CD8-positive, alpha-beta memory T cell (primary cell): ENCODE measurements at regions not wholly inside any gene's neighbourhood (a gene's known extent, or its start where the extent isn't known, plus 50 kb on each side); places are given as distances from the start of the nearest gene placed in this dataset.

ENCODE experiments used
- CTCF ChIA-PET: fragments of 350-600 bp; sonication (Branson Sonifier 250); formaldehyde crosslinking; loops from one replicate; lab custom pipeline; 2021; ENCODE audit warnings: antibody characterized with exemption; lab: Charles Lee
- POLR2A ChIA-PET: fragments of 350-600 bp; sonication (Branson Sonifier 250); formaldehyde crosslinking; loops from one replicate; lab custom pipeline; 2021; ENCODE audit warnings: antibody characterized with exemption; lab: Charles Lee
- DNase-seq, 5 donors: peaks; one replicate each; pipeline versions ENCODE4 v3.0.0 to v3.0.0-alpha.2; 2020 to 2022; ENCODE audit warnings: mixed read lengths in 1 of 5
- H3K27ac ChIP-seq: one replicate; pipeline ENCODE4 v1.7.0; 2013; ENCODE audit warnings: low read depth, mild to moderate bottlenecking, low read length, moderate library complexity
- H3K27me3 ChIP-seq: 2 replicates; pipeline ENCODE4 v1.7.0; 2013; ENCODE audit warnings: low read length, mild to moderate bottlenecking; ENCODE audit not compliant: insufficient read depth, poor library complexity, severe bottlenecking
- H3K36me3 ChIP-seq: 2 replicates; pipeline ENCODE4 v1.7.0; 2013; ENCODE audit warnings: mild to moderate bottlenecking, low read length, moderate library complexity; ENCODE audit not compliant: insufficient read depth
- H3K4me1 ChIP-seq: 2 replicates; pipeline ENCODE4 v1.7.0; 2013; ENCODE audit warnings: mild to moderate bottlenecking, low read length, moderate library complexity; ENCODE audit not compliant: insufficient read depth
- H3K4me3 ChIP-seq: 2 replicates; pipeline ENCODE4 v1.7.0; 2013; ENCODE audit warnings: mild to moderate bottlenecking, low read length
- H3K9me3 ChIP-seq: 2 replicates; pipeline ENCODE4 v1.7.0; 2013; ENCODE audit warnings: mild to moderate bottlenecking, low read length
- H3K27ac Mint-ChIP-seq, 8 donors: one replicate each; pipeline ENCODE4 v1.8.0; 2020 to 2021; ENCODE audit warnings: mixed read lengths in 8 of 8, mild to moderate bottlenecking in 6 of 8, inconsistent platforms in 3 of 8, moderate library complexity in 3 of 8
- H3K27me3 Mint-ChIP-seq, 2 donors: one replicate each; pipeline ENCODE4 v1.8.0; 2020 to 2021; ENCODE audit warnings: mixed read lengths in 2 of 2, mild to moderate bottlenecking in 1 of 2, moderate library complexity in 1 of 2
- H3K36me3 Mint-ChIP-seq, 3 donors: one replicate each; pipeline ENCODE4 v1.8.0; 2020 to 2021; ENCODE audit warnings: mixed read lengths in 3 of 3, inconsistent platforms in 1 of 3, mild to moderate bottlenecking in 1 of 3
- H3K4me1 Mint-ChIP-seq, 3 donors: one replicate each; pipeline ENCODE4 v1.8.0; 2020 to 2021; ENCODE audit warnings: mixed read lengths in 3 of 3, inconsistent platforms in 1 of 3, mild to moderate bottlenecking in 1 of 3
- H3K4me3 Mint-ChIP-seq, 7 donors: one replicate each; pipeline ENCODE4 v1.8.0; 2020 to 2021; ENCODE audit warnings: mixed read lengths in 7 of 7, mild to moderate bottlenecking in 6 of 7, moderate library complexity in 4 of 7, inconsistent platforms in 2 of 7
- H3K9me3 Mint-ChIP-seq, 5 donors: one replicate each; pipeline ENCODE4 v1.8.0; 2020 to 2022; ENCODE audit warnings: mixed read lengths in 5 of 5, mild to moderate bottlenecking in 3 of 5, moderate library complexity in 2 of 5, inconsistent platforms in 1 of 5

DNA sequence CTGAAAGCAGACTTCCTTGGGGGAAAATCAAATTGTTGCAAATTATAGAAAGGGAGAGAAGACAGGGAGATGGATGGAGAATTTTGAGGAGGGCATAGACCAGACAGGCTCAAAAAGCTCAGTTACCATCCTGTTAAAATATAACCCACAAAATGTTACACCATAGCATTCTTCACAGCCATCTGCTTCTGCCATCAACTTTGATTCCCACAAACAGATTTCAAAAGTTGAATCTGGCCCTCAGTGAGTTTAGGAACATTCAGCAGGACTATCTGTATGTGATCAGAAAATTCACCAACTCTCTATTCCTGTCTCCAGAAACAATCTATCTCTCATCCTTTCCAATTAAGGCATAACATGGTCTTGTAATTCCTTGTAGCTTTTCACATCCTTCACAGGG lies 159.8 kb upstream of the CCDC68 start:
- Histone ChIP-seq H3K4me1 (no peaks in the 10 kb centered on the region), H3K36me3 (no peaks in the 10 kb centered on the region), H3K27ac (no peak overlapping the region), H3K4me3 (no peak overlapping the region), H3K27me3 (no peaks in the 10 kb centered on the region), H3K9me3 (no peaks in the 10 kb centered on the region)
- DNase-seq = no peak
- Mint-ChIP-seq H3K4me3 (no peak overlapping the region), H3K36me3 (no peaks in the 10 kb centered on the region), H3K27ac (no peak overlapping the region), H3K4me1 (no peaks in the 10 kb centered on the region), H3K27me3 (peaks cover 0 to 2% of the 10 kb centered on the region in 2 donors), H3K9me3 (peaks cover 0 to 5% (median 0%) of the 10 kb centered on the region in 5 donors)
- POLR2A ChIA-PET = no interaction called here
- CTCF ChIA-PET = no interaction called here

DNA sequence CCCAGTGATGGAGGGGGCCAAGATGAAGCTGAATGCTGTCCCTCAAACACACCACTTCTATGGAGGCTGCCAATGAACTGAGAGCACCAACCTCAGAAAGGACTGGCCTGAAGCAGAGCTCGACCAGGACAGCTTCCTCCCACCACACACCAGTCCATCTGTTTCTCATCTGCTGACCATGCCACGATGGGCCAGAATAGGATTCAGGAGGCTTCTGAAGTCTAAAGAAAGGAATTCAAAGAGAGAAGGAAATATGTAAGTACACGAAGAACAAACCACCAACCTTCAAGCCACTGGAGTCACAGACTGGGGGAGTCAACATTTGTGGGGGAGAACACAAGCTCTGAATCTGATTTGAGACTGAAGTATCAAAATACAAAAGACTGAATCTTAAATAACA lies 157.6 kb upstream of the CCDC68 start:
- no peak overlapping the region for H3K27ac ChIP-seq
- no peak for DNase-seq
- ChIA-PET CTCF (no interaction called here), POLR2A (no interaction called here)
- no peaks in the 10 kb centered on the region for H3K36me3 Mint-ChIP-seq
- H3K27me3 ChIP-seq = no peaks in the 10 kb centered on the region
- no peaks in the 10 kb centered on the region for H3K9me3 ChIP-seq
- no peak overlapping the region for H3K4me3 ChIP-seq
- H3K4me1 Mint-ChIP-seq = no peaks in the 10 kb centered on the region
- H3K36me3 ChIP-seq = no peaks in the 10 kb centered on the region
- H3K27ac Mint-ChIP-seq = no peak overlapping the region
- H3K27me3 Mint-ChIP-seq = peaks cover 0 to 2% of the 10 kb centered on the region in 2 donors
- peaks cover 0 to 5% (median 0%) of the 10 kb centered on the region in 5 donors for H3K9me3 Mint-ChIP-seq
- no peak overlapping the region for H3K4me3 Mint-ChIP-seq
- H3K4me1 ChIP-seq = no peaks in the 10 kb centered on the region

DNA sequence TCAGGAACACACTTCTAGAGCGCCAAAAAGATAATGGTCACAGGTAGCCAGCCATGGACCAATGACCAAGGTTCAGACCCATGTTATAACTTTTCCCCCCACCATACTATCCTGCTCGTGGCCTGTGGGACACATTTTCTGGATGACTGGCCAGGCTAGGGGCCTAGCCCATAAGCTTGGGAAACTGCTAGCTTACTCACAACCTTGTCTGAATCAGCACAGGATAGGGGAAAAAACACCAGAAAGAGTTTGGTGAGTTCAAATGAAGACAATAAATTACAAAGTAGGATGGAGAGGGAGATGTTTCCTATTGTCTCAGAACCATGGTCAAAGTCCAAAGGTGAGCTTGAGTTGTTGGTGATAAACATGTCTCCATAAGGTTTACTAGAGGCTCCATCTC lies 156.3 kb upstream of the CCDC68 start:
- Mint-ChIP-seq H3K9me3 (peaks cover 0 to 5% (median 0%) of the 10 kb centered on the region in 5 donors), H3K27me3 (peaks cover 0 to 2% of the 10 kb centered on the region in 2 donors), H3K4me1 (no peaks in the 10 kb centered on the region), H3K36me3 (no peaks in the 10 kb centered on the region), H3K27ac (no peak overlapping the region), H3K4me3 (no peak overlapping the region)
- Histone ChIP-seq H3K27ac (no peak overlapping the region), H3K9me3 (no peaks in the 10 kb centered on the region), H3K36me3 (no peaks in the 10 kb centered on the region), H3K27me3 (no peaks in the 10 kb centered on the region), H3K4me3 (no peak overlapping the region), H3K4me1 (no peaks in the 10 kb centered on the region)
- ChIA-PET POLR2A (no interaction called here), CTCF (no interaction called here)
- DNase-seq = no peak

DNA sequence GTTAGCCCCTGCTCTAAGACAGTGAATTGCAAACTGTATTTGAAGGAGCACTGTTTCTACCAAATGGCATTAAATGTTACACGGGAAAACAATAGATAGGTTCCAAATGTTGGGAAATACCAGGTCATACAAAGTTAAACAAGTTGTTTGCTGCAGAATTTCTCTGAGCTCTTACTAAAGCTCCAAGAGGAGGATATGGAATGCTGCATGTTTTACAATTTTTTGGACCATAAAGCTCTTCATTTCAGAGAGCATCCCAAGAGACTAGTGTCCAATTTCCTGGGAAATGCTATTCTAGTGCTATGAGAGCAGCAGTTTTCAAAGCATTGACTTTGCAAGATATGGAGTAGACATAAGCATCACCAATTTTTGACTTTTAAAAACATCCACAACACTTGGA lies 155.6 kb upstream of the CCDC68 start:
- Histone ChIP-seq H3K27me3 (no peaks in the 10 kb centered on the region), H3K9me3 (no peaks in the 10 kb centered on the region), H3K4me1 (no peaks in the 10 kb centered on the region), H3K27ac (no peak overlapping the region), H3K36me3 (no peaks in the 10 kb centered on the region), H3K4me3 (no peak overlapping the region)
- no peak overlapping the region for H3K27ac Mint-ChIP-seq
- H3K36me3 Mint-ChIP-seq = no peaks in the 10 kb centered on the region
- DNase-seq = no peak
- peaks cover 0 to 5% (median 0%) of the 10 kb centered on the region in 5 donors for H3K9me3 Mint-ChIP-seq
- no peaks in the 10 kb centered on the region for H3K4me1 Mint-ChIP-seq
- H3K4me3 Mint-ChIP-seq = no peak overlapping the region
- CTCF ChIA-PET = no interaction called here
- peaks cover 0 to 2% of the 10 kb centered on the region in 2 donors for H3K27me3 Mint-ChIP-seq
- POLR2A ChIA-PET = no interaction called here

DNA sequence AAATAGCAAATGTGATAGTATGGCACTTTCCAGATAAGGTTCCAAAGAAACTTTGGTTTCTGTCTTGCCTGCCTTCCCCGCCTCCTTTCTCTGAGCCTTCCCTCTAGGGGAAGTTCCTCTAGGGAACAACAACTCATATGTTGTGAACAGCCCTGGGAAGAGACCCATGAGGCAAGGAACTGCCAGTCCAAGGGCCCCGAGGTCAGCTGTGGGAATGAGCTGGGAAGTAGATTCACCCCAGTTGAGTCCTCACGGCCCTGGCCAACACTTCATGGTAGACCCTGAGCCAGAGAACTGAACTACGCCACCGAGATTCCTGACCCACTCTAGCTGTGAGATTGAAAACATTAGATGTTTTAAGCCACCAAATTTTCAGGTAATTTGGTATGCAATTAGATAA lies 154.5 kb upstream of the CCDC68 start:
- Mint-ChIP-seq H3K27ac (no peak overlapping the region), H3K4me3 (no peak overlapping the region), H3K27me3 (no peaks in the 10 kb centered on the region), H3K9me3 (peaks cover 0 to 2% (median 0%) of the 10 kb centered on the region in 5 donors), H3K36me3 (no peaks in the 10 kb centered on the region), H3K4me1 (no peaks in the 10 kb centered on the region)
- no peaks in the 10 kb centered on the region for H3K36me3 ChIP-seq
- H3K4me3 ChIP-seq = no peak overlapping the region
- no peak for DNase-seq
- CTCF ChIA-PET = no interaction called here
- H3K27ac ChIP-seq = no peak overlapping the region
- H3K27me3 ChIP-seq = no peaks in the 10 kb centered on the region
- POLR2A ChIA-PET = no interaction called here
- no peaks in the 10 kb centered on the region for H3K4me1 ChIP-seq
- no peaks in the 10 kb centered on the region for H3K9me3 ChIP-seq

DNA sequence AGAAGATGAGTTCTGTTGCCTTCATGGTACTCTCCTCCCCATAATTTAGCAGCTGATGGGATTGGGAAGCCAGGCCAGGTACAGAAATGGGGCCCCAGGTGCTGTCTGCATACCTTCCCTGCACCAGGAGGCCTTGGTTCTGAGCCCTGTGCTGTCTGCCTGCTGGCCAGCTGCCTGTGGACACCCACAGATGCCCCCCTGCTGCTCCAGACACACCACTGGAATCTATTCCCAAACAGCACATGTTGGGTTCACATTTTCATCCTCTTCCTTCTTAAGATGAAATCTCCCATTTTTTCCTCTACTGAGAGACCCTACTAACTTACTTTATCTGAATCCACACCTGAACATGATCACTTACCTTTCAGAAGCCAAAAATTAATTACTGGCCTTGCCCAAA lies 152.0 kb upstream of the CCDC68 start:
- Histone ChIP-seq H3K4me1 (no peaks in the 10 kb centered on the region), H3K27me3 (no peaks in the 10 kb centered on the region), H3K4me3 (no peak overlapping the region), H3K9me3 (no peaks in the 10 kb centered on the region), H3K27ac (no peak overlapping the region), H3K36me3 (no peaks in the 10 kb centered on the region)
- H3K9me3 Mint-ChIP-seq = peaks cover 0 to 6% (median 0%) of the 10 kb centered on the region in 5 donors
- no peaks in the 10 kb centered on the region for H3K27me3 Mint-ChIP-seq
- H3K36me3 Mint-ChIP-seq = no peaks in the 10 kb centered on the region
- ChIA-PET CTCF (no interaction called here), POLR2A (no interaction called here)
- no peaks in the 10 kb centered on the region for H3K4me1 Mint-ChIP-seq
- H3K27ac Mint-ChIP-seq = no peak overlapping the region
- H3K4me3 Mint-ChIP-seq = no peak overlapping the region
- no peak for DNase-seq

DNA sequence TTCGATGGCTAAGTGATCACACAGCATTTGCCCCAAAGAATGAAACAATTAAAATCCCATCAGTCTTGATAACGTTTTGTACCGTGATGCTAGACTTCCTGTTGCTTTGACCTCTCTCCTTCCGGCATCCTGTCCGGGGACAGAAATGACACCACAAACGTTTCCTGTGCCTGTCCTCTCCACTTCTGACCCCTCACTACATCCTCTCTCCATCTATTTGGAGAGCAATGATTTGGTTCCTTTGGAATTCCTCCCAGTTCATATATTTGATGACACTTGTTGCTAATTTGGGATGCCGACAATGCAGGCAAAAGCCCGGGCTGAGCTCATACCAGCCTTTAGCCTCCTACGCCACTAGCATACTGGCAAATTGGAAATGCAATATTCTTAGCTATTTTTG lies 151.2 kb upstream of the CCDC68 start:
- H3K4me1 Mint-ChIP-seq = no peaks in the 10 kb centered on the region
- no peaks in the 10 kb centered on the region for H3K36me3 ChIP-seq
- H3K9me3 ChIP-seq = no peaks in the 10 kb centered on the region
- no peaks in the 10 kb centered on the region for H3K36me3 Mint-ChIP-seq
- H3K4me3 ChIP-seq = no peak overlapping the region
- no peak overlapping the region for H3K27ac ChIP-seq
- no peak overlapping the region for H3K4me3 Mint-ChIP-seq
- H3K27me3 Mint-ChIP-seq = no peaks in the 10 kb centered on the region
- ChIA-PET CTCF (no interaction called here), POLR2A (no interaction called here)
- no peaks in the 10 kb centered on the region for H3K27me3 ChIP-seq
- no peak for DNase-seq
- no peaks in the 10 kb centered on the region for H3K4me1 ChIP-seq
- no peak overlapping the region for H3K27ac Mint-ChIP-seq
- H3K9me3 Mint-ChIP-seq = peaks cover 0 to 6% (median 0%) of the 10 kb centered on the region in 5 donors

DNA sequence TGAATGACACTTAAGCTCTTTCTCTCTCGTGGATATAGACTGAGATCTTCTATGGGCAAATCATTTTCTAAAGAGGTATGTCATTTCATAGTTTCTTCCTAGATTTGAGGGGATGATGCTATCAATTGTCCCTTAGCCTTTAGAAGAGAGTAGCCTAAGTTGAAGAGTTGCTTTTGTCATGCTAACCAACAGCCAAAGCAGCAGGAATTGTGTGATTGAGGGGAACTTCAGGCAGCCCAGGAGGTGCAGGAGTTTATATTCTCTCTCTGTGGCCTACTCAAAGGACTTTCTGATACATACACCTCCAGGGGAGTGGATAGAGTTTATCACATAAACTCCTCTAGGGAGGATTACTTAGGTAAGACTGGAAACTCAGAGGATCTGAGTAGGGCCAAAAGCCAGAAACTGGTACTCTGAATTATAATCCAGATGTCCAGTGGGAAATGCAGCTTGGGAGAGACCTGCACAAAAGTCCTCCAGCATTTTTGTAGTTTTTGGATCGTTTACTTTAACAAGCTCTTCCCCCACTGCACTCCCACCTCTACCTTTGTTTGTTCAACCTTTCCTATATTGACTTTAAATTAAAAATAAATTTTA lies 150.7 kb upstream of the CCDC68 start:
- Histone ChIP-seq H3K27ac (no peak overlapping the region), H3K27me3 (no peaks in the 10 kb centered on the region), H3K4me3 (no peak overlapping the region), H3K36me3 (no peaks in the 10 kb centered on the region), H3K4me1 (no peaks in the 10 kb centered on the region), H3K9me3 (no peaks in the 10 kb centered on the region)
- H3K27me3 Mint-ChIP-seq = no peaks in the 10 kb centered on the region
- POLR2A ChIA-PET = no interaction called here
- H3K36me3 Mint-ChIP-seq = no peaks in the 10 kb centered on the region
- CTCF ChIA-PET = interaction anchor here (1.7 kb wide), 1 partner anchor 14 kb away, joined by 4 read pairs; no protein-coding TSS in a partner anchor
- H3K4me3 Mint-ChIP-seq = no peak overlapping the region
- H3K9me3 Mint-ChIP-seq = peaks cover 0 to 6% (median 0%) of the 10 kb centered on the region in 5 donors
- DNase-seq = no peak
- H3K27ac Mint-ChIP-seq = no peak overlapping the region
- H3K4me1 Mint-ChIP-seq = no peaks in the 10 kb centered on the region
